AG10803 (cell line): ENCODE measurements at regions not wholly inside any gene's neighbourhood (a gene's known extent, or its start where the extent isn't known, plus 50 kb on each side); places are given as distances from the start of the nearest gene placed in this dataset.

Experiments used
- DNase-seq: peaks from one replicate; pipeline ENCODE4 v3.0.0; 2010; ENCODE audit warnings: low read depth
- H3K4me3 ChIP-seq: 2 replicates; pipeline ENCODE4 v1.5.1; 2011; ENCODE audit warnings: mild to moderate bottlenecking, low read length, control low read depth
- CTCF ChIP-seq: conservative IDR thresholded peaks from 2 replicates; pipeline ENCODE4 v1.5.1; 2011; ENCODE audit warnings: mild to moderate bottlenecking, low read length, control low read depth, inconsistent platforms

DNA sequence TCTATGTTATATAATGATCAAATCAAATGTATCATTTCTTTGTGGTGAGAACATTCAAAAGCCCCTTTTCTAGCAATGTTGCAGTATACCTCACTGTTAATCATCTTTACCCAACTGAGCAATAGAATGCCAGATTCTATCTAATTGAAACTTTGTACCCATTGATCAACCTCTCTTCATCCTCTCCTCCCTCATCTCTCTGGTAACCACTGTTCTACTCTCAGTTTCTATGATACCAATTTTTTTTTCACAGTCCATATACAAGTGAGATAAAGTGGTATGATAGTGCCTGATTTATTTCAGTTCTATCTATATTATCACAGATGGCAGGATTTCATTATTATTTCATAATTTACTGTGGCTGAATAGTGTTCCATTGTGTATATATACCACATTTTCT lies 209.8 kb downstream of the SPCS3 start:
- no peak for TF ChIP-seq CTCF
- no peak for DNase-seq

GRCh38 chr4:176533159-176533558 lies 213.4 kb downstream of the SPCS3 start:
- TF ChIP-seq CTCF = no peak
- H3K4me3 ChIP-seq = no peak overlapping the region
- no peak for DNase-seq

More for the DNA sequence above, 209.8 kb downstream of the SPCS3 start:
- no peak overlapping the region for H3K4me3 ChIP-seq

DNA sequence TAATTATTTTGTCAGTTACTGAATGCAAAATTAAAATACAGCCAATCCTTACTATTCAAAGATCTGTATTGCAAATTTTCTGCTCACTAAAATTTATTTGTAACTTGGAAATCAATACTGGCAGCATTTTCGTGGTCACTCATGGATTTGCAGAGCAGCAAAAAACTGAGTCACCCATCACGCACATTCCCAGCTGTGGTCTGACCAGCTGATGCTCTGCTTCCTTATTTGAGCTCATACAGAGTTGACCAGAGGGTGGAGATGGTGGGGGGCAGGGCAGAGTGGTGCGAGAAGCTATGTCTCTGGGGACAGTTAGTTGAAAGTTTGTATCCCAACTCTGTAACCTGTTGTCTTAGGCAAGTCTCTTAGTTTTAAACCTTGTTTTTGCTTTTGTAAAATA lies 214.8 kb downstream of the SPCS3 start:
- H3K4me3 ChIP-seq = no peak overlapping the region
- no peak for TF ChIP-seq CTCF
- DNase-seq = peak; percentile 87

DNA sequence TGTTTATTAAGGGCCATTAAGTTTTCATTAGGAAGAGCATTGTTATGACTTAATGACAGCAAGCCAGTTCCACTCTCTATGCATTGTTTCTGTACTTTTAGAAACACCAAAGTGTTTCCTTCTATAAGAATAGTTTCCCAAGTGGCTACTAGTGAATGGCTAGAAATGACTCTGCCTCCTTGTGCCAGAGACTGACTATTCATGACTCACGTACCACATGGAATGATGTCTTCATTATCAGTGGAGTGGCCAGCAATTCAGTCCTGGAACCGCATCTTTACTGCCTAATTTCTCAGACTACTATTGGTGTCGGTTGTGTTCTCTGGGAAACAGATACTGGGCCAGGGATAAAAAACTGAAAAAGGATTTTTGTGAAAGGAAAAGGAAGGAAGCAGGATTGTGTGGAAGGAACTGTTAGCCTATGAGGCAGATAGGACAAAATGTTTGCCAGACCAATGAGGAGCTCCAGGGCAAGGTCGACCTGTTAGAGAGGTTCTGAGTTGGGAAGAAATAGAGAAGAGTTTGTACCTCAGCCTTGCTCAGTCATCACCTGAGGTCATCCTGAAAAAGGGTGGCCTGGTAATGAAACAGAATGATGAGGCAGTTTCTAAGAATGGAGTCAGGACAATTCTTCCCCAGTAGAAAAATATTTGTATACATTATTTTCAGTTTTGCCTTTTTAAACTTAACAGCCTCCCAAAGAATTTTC lies 218.6 kb downstream of the SPCS3 start:
- H3K4me3 ChIP-seq = no peak overlapping the region
- DNase-seq = peak; percentile 90
- TF ChIP-seq CTCF = no peak

GRCh38 chr4:176539091-176539784 lies 219.5 kb downstream of the SPCS3 start:
- DNase-seq = no peak

DNA sequence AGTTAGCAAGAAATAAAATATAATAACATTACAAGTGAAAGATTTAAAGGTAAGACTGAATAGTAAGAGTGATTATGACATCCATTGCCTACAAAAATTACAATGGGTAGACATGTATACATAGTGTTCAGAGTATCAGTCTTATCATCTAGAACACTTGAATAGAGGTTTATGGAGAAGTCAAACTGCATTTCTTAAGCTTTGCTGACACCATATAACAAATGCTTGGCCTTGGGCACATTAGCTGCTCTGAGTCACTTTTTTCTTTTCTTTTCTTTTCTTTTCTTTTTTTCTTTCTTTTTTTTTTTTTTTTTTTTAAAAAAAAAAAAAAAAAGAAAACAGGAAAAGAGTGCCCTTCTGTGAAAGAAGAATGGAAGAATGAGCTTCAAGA lies 220.0 kb downstream of the SPCS3 start:
- TF ChIP-seq CTCF = no peak
- no peak for DNase-seq
- no peak overlapping the region for H3K4me3 ChIP-seq

More at GRCh38 chr4:176539091-176539784, 219.5 kb downstream of the SPCS3 start:
- TF ChIP-seq CTCF = no peak
- H3K4me3 ChIP-seq = no peak overlapping the region

- TF ChIP-seq CTCF = no peak
- DNase-seq = no peak
- no peak overlapping the region for H3K4me3 ChIP-seq
Measured at GRCh38 chr4:176540814-176541213, 221.0 kb downstream of the SPCS3 start.
